GM18499 (cell line): ENCODE measurements at regions not wholly inside any gene's neighbourhood (a gene's known extent, or its start where the extent isn't known, plus 50 kb on each side); places are given as distances from the start of the nearest gene placed in this dataset.
"Not testable (repeated sequence)": the region's sequence is repeated elsewhere in the genome, so short reads cannot be mapped to it uniquely, and the experiment has no call there.

Experiments used
- ATAC-seq: cut with Tn5 transposase; IDR thresholded peaks from one replicate; pipeline ENCODE4 v1.9.1; 2021; ENCODE audit warnings: moderate number of reproducible peaks; ENCODE audit not compliant: insufficient read depth, unreplicated experiment

- ATAC-seq, result no peak
These were observed 63.1 kb downstream of the TSN start for GRCh38 chr2:121818546-121818945.

- ATAC-seq, result no peak
These were observed 64.4 kb downstream of the TSN start for GRCh38 chr2:121819846-121820245.

- ATAC-seq, result no peak
These were observed 66.2 kb downstream of the TSN start for GRCh38 chr2:121821476-121822158.

GRCh38 chr2:121824264-121824663 is 68.8 kb downstream of the TSN start:
- no peak for ATAC-seq

GRCh38 chr2:121825003-121825950 is 69.8 kb downstream of the TSN start:
- no peak for ATAC-seq

- ATAC-seq, result no peak
These were observed 70.6 kb downstream of the TSN start for GRCh38 chr2:121826036-121826435.

- no peak for ATAC-seq
These were observed 72.9 kb downstream of the TSN start for GRCh38 chr2:121828281-121828731.

GRCh38 chr2:121830809-121831208 is 75.4 kb downstream of the TSN start:
- ATAC-seq, result no peak

- no peak for ATAC-seq
These were observed 76.4 kb downstream of the TSN start for GRCh38 chr2:121831841-121832240.

GRCh38 chr2:121832412-121833357 is 77.2 kb downstream of the TSN start:
- no peak for ATAC-seq

- ATAC-seq, result no peak
These were observed 77.9 kb downstream of the TSN start for GRCh38 chr2:121833358-121833723.

GRCh38 chr2:121836611-121837010 is 81.2 kb downstream of the TSN start:
- no peak for ATAC-seq

GRCh38 chr2:121837591-121837990 is 82.1 kb downstream of the TSN start:
- ATAC-seq, result no peak

GRCh38 chr2:121838551-121838950 is 83.1 kb downstream of the TSN start:
- ATAC-seq, result no peak

GRCh38 chr2:121839584-121839983 is 84.1 kb downstream of the TSN start:
- no peak for ATAC-seq

- ATAC-seq, result no peak
These were observed 93.8 kb downstream of the TSN start for GRCh38 chr2:121849236-121849635.

GRCh38 chr2:121853149-121853548 is 97.7 kb downstream of the TSN start:
- ATAC-seq, result not testable (repeated sequence)

- no peak for ATAC-seq
These were observed 100.1 kb downstream of the TSN start for GRCh38 chr2:121855510-121855909.

GRCh38 chr2:121856360-121856759 is 100.9 kb downstream of the TSN start:
- no peak for ATAC-seq

- ATAC-seq, result no peak
These were observed 102.9 kb downstream of the TSN start for GRCh38 chr2:121858369-121858768.
